ENCODE measurements at regions not wholly inside any gene's neighbourhood (a gene's known extent, or its start where the extent isn't known, plus 50 kb on each side); places are given as distances from the start of the nearest gene placed in this dataset.

- no peaks in the 10 kb centered on the region for H3K4me1 Mint-ChIP-seq
- Histone ChIP-seq H2BK12ac (ENCODE audit: insufficient read length, low read depth, low read length) (no peak overlapping the region), H3K27ac (ENCODE audit: insufficient read length, low read depth, low read length) (no peak overlapping the region), H3K14ac (ENCODE audit: insufficient read depth, low read length) (no peak overlapping the region), H3K18ac (ENCODE audit: insufficient read length, low read depth, low read length) (no peak overlapping the region), H2AK5ac (ENCODE audit: insufficient read length, low read length) (no peak overlapping the region), H3T11ph (ENCODE audit: low read length) (no peak overlapping the region), H3K4ac (ENCODE audit: low read depth, low read length) (no peak overlapping the region), H3K23me2 (ENCODE audit: insufficient read length, low read depth, low read length, poor library complexity, severe bottlenecking) (no peaks in the 10 kb centered on the region), H3K4me2 (ENCODE audit: insufficient read depth, insufficient read length, low read length) (no peak overlapping the region), H3K79me2 (ENCODE audit: insufficient read depth, low read length) (no peaks in the 10 kb centered on the region), H4K91ac (ENCODE audit: insufficient read length, low read depth, low read length) (no peak overlapping the region), H3K27me3 (ENCODE audit: insufficient read depth, low read length) (no peaks in the 10 kb centered on the region), H2BK15ac (ENCODE audit: low read depth, low read length) (no peak overlapping the region), H3K56ac (ENCODE audit: insufficient read length, low read depth, low read length) (no peak overlapping the region), H2BK5ac (ENCODE audit: insufficient read length, low read length) (no peak overlapping the region), H3K79me1 (ENCODE audit: insufficient read depth, low read depth, low read length, poor library complexity, severe bottlenecking) (no peaks in the 10 kb centered on the region), H2AFZ (ENCODE audit: low read length) (no peak overlapping the region), H3K9me3 (ENCODE audit: control insufficient read depth, low read depth, low read length) (no peaks in the 10 kb centered on the region), H4K20me1 (ENCODE audit: control insufficient read depth, insufficient read depth, insufficient read length) (no peaks in the 10 kb centered on the region), H3K23ac (ENCODE audit: insufficient read length, low read depth, low read length) (no peak overlapping the region), H2BK20ac (ENCODE audit: low read depth, low read length, poor library complexity, severe bottlenecking) (no peak overlapping the region), H3K9ac (ENCODE audit: extremely low read depth, insufficient read length, low read length) (no peak overlapping the region), H3K4me1 (ENCODE audit: insufficient read depth, low read length) (no peaks in the 10 kb centered on the region), H2BK120ac (ENCODE audit: low read depth, low read length, poor library complexity, severe bottlenecking) (no peak overlapping the region), H4K5ac (ENCODE audit: insufficient read length, low read depth, low read length) (no peak overlapping the region), H4K8ac (replicated peaks; ENCODE audit: insufficient read length, low read depth, low read length) (no peak overlapping the region)
- peaks cover 0 to 8% of the 10 kb centered on the region in 2 experiments for H3K9me3 Mint-ChIP-seq
- no peak for TF ChIP-seq CTCF (conservative IDR thresholded peaks at IDR 0.05)
- H3K27ac Mint-ChIP-seq, result no peak overlapping the region
- no CpG with 5 or more reads among the region's 3 CpGs for WGBS (ENCODE audit: extremely low coverage, insufficient read length, low lambda C conversion rate)
- no peak overlapping the region for H3K4me3 Mint-ChIP-seq
- DNase-seq, result no peak
- no peaks in the 10 kb centered on the region; a peak in 2 of 7 replicates for H3K36me3 Mint-ChIP-seq (ENCODE audit: insufficient read depth in 1 of 3, low read depth in 3 of 3)
- no peaks in the 10 kb centered on the region for H3K27me3 Mint-ChIP-seq (ENCODE audit: low read depth)
These were observed 681.2 kb downstream of the RNF144A start for GRCh38 chr2:7598402-7598801.

All from H9 (cell line).